ENCODE measurements at regions not wholly inside any gene's neighbourhood (a gene's known extent, or its start where the extent isn't known, plus 50 kb on each side); places are given as distances from the start of the nearest gene placed in this dataset.
"Not testable (repeated sequence)": the region's sequence is repeated elsewhere in the genome, so short reads cannot be mapped to it uniquely, and the experiment has no call there.

GRCh38 chr16:90220315-90220714 lies 143.2 kb upstream of the PRDM7 start:
- not testable (repeated sequence) for DNase-seq

GRCh38 chr16:90175610-90176009 lies 98.5 kb upstream of the PRDM7 start:
- DNase-seq, result not testable (repeated sequence)

DNA sequence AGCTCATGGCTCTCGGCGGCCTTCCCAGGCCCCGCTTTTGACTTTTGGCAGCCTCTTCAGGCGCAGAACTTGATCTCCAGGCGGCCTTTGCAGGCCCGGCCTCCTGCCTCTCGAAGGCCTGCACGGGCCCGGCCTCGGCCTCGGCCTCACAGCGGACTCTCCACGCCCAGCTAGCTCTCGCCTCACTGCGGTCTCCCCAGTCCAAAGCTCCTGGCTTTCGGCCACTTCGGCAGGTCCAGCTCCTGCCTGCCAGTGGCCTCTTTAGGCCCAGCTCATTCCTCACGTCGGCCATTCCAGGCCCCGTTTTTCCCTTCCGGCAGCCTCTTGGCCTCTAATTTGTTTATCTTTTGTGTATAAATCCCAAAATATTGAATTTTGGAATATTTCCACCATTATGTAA lies 94.5 kb upstream of the PRDM7 start:
- DNase-seq, result not testable (repeated sequence)

DNA sequence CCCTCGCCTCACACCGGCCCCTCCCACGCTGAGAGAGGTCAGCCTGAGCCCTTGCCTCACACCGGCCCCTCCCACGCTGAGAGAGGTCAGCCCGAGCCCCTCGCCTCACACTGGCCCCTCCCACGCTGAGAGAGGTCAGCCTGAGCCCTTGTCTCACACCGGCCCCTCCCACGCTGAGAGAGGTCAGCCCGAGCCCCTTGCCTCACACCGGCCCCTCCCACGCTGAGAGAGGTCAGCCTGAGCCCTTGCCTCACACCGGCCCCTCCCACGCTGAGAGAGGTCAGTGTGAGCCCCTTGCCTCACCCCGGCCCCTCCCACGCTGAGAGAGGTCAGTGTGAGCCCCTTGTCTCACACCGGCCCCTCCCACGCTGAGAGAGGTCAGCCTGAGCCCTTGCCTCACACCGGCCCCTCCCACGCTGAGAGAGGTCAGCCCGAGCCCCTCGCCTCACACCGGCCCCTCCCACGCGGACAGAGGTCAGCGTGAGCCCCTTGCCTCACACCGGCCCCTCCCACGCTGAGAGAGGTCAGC lies 92.1 kb upstream of the PRDM7 start:
- DNase-seq, result not testable (repeated sequence)

DNA sequence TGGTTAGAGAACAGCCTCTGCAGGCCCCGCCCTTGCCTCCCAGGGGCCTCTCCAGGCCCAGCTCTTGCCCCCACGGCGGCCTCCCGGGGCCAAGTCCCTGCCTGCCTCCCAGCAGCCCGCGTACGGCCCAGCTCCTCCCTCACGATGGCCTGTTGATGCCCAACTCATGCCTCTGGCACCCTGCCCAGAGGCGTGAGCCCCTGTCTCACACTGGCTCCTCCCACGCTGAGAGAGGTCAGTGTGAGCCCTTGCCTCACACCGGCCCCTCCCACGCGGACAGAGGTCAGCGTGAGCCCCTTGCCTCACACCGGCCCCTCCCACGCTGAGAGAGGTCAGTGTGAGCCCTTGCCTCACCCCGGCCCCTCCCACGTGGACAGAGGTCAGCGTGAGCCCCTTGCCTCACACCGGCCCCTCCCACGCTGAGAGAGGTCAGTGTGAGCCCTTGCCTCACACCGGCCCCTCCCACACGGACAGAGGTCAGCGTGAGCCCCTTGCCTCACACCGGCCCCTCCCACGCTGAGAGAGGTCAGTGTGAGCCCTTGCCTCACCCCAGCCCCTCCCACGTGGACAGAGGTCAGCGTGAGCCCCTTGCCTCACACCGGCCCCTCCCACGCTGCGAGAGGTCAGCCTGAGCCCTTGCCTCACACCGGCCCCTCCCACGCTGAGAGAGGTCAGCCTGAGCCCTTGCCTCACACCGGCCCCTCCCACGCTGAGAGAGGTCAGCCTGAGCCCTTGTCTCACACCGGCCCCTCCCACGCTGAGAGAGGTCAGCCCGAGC lies 91.4 kb upstream of the PRDM7 start:
- DNase-seq, result peak; percentile 7

- not testable (repeated sequence) for DNase-seq
Observed at GRCh38 chr16:90167734-90168133, 90.6 kb upstream of the PRDM7 start.

GRCh38 chr16:90166679-90167556 lies 89.8 kb upstream of the PRDM7 start:
- not testable (repeated sequence) for DNase-seq

DNA sequence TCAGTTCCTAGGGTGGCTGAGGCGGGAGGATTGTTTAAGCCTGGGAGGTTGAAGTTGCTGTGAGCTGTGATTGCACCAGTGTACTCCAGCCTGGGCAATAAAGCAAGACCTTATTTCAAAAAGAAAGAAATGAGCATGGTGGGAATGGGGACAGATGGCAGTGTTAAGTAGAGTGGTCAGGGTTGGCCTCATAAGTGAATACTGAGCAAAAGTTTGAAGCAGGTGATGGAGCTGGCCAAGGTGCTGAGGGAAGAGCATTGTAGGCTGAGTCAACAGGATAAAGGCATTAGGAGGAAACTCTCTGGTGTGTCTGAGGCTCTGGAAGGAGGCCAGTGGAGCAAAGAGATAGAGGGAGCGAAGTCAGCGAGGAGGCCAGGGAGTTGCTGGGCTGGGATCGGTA lies 73.9 kb upstream of the PRDM7 start:
- DNase-seq, result not testable (repeated sequence)

Data from hematopoietic multipotent progenitor cell treated with erythropoietin and hydrocortisone succinate and interleukin-3 and kit ligand, for 8 days (in vitro differentiated cells).